Common myeloid progenitor, CD34-positive (primary cell): ENCODE measurements at regions not wholly inside any gene's neighbourhood (a gene's known extent, or its start where the extent isn't known, plus 50 kb on each side); places are given as distances from the start of the nearest gene placed in this dataset.

Experiments
- CTCF ChIA-PET: fragments of 350-600 bp; sonication (Branson Sonifier 250); formaldehyde crosslinking; loops from one replicate; lab custom pipeline; 2021; ENCODE audit warnings: antibody characterized with exemption; lab: Charles Lee
- POLR2A ChIA-PET: fragments of 350-600 bp; sonication (Branson Sonifier 250); formaldehyde crosslinking; loops from one replicate; lab custom pipeline; 2021; ENCODE audit warnings: antibody characterized with exemption; lab: Charles Lee
- DNase-seq, 3 donors: peaks; one replicate each; pipeline versions ENCODE4 v3.0.0 to v3.0.0-alpha.2; 2013
- H3K27ac ChIP-seq, 2 experiments: 1 replicate in 1 of 2; 2 replicates in 1 of 2; pipeline ENCODE4 v1.7.0; 2013; ENCODE audit warnings: inconsistent platforms in 2 of 2, low read length in 2 of 2, mild to moderate bottlenecking in 2 of 2, low read depth in 1 of 2, moderate library complexity in 1 of 2; ENCODE audit not compliant: severe bottlenecking in 2 of 2, insufficient read depth in 1 of 2, poor library complexity in 1 of 2
- H3K27me3 ChIP-seq, 5 experiments: replicated peaks in 2 of 5; 1 replicate in 3 of 5; 2 replicates in 2 of 5; pipeline versions ENCODE4 v1.6.1 to v1.7.0; 2013; ENCODE audit warnings: low read length in 4 of 5, mild to moderate bottlenecking in 2 of 5, moderate library complexity in 2 of 5, inconsistent platforms in 1 of 5; ENCODE audit not compliant: insufficient read depth in 5 of 5, control insufficient read depth in 4 of 5
- H3K36me3 ChIP-seq, 4 experiments: 1 replicate in 2 of 4; 2 replicates in 2 of 4; pipeline versions ENCODE4 v1.6.1 to v1.7.0; 2013; ENCODE audit warnings: low read length in 3 of 4, control low read depth in 1 of 4, mild to moderate bottlenecking in 1 of 4; ENCODE audit not compliant: control insufficient read depth in 4 of 4, insufficient read depth in 4 of 4
- H3K4me1 ChIP-seq, 4 experiments: 1 replicate in 3 of 4; 2 replicates in 1 of 4; pipeline versions ENCODE4 v1.6.1 to v1.7.1; 2013; ENCODE audit warnings: low read length in 3 of 4, mild to moderate bottlenecking in 3 of 4, control low read depth in 1 of 4, inconsistent platforms in 1 of 4, moderate library complexity in 1 of 4; ENCODE audit not compliant: control insufficient read depth in 4 of 4, insufficient read depth in 4 of 4; ENCODE audit errors: control extremely low read depth in 1 of 4
- H3K4me3 ChIP-seq, 7 experiments: 1 replicate in 4 of 7; 2 replicates in 3 of 7; pipeline versions ENCODE4 v1.5.1 to v1.7.0; 2013; ENCODE audit warnings: mild to moderate bottlenecking in 7 of 7, low read length in 6 of 7, moderate library complexity in 6 of 7, inconsistent platforms in 2 of 7, low read depth in 2 of 7, control low read depth in 1 of 7; ENCODE audit not compliant: insufficient read depth in 4 of 7, control insufficient read depth in 1 of 7; ENCODE audit errors: extremely low read depth in 1 of 7
- H3K9me3 ChIP-seq, 5 experiments: 1 replicate in 4 of 5; 2 replicates in 1 of 5; pipeline versions ENCODE4 v1.6.1 to v1.7.1; 2013; ENCODE audit warnings: low read length in 4 of 5, mild to moderate bottlenecking in 2 of 5, inconsistent platforms in 1 of 5, low read depth in 1 of 5, moderate library complexity in 1 of 5; ENCODE audit not compliant: control insufficient read depth in 4 of 5, insufficient read depth in 2 of 5; ENCODE audit errors: control extremely low read depth in 1 of 5
- WGBS: methylation state at CpG from one replicate; pipeline ENCODE4 v1.1.5; 2013; ENCODE audit not compliant: insufficient coverage; 5-methylcytosine and 5-hydroxymethylcytosine counted together

DNA sequence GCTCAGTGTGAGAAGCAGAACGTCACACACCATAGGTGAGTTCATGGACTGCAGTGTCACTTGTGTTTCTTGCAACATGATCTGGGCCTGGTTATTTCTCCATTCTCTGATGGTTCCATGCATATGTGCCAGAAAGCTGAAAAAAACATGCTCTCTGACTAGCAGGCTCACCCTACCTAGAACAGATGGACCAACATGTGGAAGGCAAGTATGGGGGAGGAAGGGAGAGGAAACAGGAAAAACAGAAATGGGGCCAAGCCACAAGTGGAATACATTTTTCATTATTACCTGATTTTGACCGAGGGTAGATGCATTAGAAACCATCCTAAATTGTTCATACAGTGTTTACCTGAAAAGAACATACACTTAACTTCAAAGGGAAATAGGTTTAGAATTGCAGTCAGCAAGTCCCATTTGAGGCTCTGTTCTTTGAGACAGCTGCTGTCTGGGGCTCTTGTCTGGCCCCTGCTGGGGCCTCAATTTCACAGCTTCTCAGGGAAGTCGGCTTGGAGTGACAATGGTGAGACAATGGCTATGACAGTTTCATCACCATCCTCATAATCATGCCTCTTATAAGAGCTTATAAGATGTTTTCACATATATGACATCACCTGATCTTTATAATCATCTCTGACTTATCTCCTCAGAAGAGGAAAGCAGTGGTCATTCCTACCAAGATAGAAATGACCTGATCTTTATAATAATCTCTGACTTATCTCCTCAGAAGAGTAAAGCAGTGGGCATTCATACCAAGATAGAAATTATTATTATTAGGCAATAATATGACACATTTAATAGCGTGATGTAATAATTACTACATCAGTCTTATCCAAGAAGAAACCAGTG lies 327.3 kb downstream of the SIPA1L2 start:
- Histone ChIP-seq H3K36me3 (no peaks in the 10 kb centered on the region), H3K4me3 (no peak overlapping the region), H3K9me3 (no peaks in the 10 kb centered on the region), H3K4me1 (no peaks in the 10 kb centered on the region), H3K27me3 (peaks cover 0 to 10% (median 4%) of the 10 kb centered on the region in 5 experiments), H3K27ac (no peak overlapping the region)
- no peak for DNase-seq
- ChIA-PET CTCF (no interaction called here), POLR2A (no interaction called here)
- no CpG with 5 or more reads among the region's 4 CpGs for WGBS

DNA sequence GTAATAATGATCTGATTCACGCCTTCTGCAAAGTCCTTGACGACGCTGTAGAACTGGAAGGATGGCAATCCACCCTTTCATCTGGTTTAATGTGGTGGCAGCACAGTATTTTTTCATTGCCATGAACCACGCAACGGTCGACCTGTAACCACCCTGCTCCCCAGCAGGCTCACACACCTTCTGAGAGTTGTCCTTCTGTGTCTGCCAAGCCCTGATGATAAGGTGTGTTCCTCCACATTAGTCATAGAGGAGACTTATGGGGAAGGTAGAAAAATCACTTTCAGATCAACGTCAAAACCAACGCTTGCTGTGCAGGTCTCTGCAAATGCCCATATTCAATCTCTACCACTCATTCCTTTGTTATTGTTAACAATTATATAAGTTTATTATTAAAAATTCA lies 328.7 kb downstream of the SIPA1L2 start:
- no peak for DNase-seq
- H3K27ac ChIP-seq, result no peak overlapping the region
- POLR2A ChIA-PET, result no interaction called here
- H3K4me1 ChIP-seq, result no peaks in the 10 kb centered on the region
- no peaks in the 10 kb centered on the region for H3K36me3 ChIP-seq
- peaks cover 0 to 1% (median 0%) of the 10 kb centered on the region in 5 experiments for H3K9me3 ChIP-seq
- no peak overlapping the region for H3K4me3 ChIP-seq
- H3K27me3 ChIP-seq, result peaks cover 0 to 10% (median 4%) of the 10 kb centered on the region in 5 experiments
- WGBS, result 100% methylated on average over 5 of the region's 8 CpGs
- CTCF ChIA-PET, result no interaction called here

DNA sequence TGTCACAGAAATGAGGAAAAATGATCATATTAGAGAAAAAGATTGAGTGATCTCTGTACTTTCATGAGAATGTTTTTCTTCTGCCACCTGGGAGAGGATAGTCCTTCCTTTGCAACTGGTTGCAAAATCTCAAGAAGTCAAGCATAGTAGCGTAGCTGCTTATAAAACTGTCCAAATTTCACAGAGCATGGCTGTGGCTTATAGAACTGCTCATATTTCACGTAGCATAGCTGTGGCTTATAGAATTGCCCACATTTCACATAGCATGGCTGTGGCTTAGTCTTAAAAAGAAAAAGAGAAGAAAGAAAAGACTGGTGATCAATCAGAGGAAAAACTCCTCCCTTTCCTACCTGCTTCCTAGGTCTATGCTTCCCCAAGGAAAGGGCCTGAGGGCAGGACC lies 329.5 kb downstream of the SIPA1L2 start:
- H3K4me1 ChIP-seq, result no peaks in the 10 kb centered on the region
- peaks cover 0 to 13% (median 4%) of the 10 kb centered on the region in 5 experiments for H3K27me3 ChIP-seq
- no peak for DNase-seq
- H3K4me3 ChIP-seq, result no peak overlapping the region
- peaks cover 0 to 1% (median 0%) of the 10 kb centered on the region in 5 experiments for H3K9me3 ChIP-seq
- WGBS, result 80% methylated on average over 1 of the region's 2 CpGs
- H3K36me3 ChIP-seq, result no peaks in the 10 kb centered on the region
- H3K27ac ChIP-seq, result no peak overlapping the region
- ChIA-PET POLR2A (no interaction called here), CTCF (no interaction called here)

DNA sequence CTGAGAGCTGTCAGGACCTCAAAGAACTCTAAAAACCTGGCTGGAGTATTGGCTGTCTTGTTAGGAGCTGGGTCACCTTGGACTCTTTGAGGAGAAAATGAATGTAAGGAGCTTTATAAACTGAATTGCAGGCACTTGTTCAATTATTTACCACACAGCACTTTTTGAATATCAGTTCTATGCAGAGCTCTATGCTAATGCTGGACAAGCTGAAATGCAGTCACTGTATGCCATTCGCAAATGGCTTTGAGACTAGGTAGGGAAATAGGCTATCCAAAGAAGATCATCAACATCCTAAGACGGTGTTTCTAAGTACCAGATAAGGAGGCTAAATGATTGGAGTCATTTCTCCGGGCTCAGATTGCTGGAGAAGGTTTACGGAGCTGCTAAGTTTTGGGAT lies 333.5 kb downstream of the SIPA1L2 start:
- H3K9me3 ChIP-seq, result peaks cover 0 to 1% (median 0%) of the 10 kb centered on the region in 5 experiments
- DNase-seq, result no peak
- WGBS, result 67% methylated on average over 3 of the region's 4 CpGs
- no peak overlapping the region for H3K4me3 ChIP-seq
- H3K4me1 ChIP-seq, result no peaks in the 10 kb centered on the region
- ChIA-PET POLR2A (no interaction called here), CTCF (no interaction called here)
- H3K27ac ChIP-seq, result no peak overlapping the region
- H3K27me3 ChIP-seq, result peaks cover 0 to 8% (median 0%) of the 10 kb centered on the region in 5 experiments
- H3K36me3 ChIP-seq, result no peaks in the 10 kb centered on the region

DNA sequence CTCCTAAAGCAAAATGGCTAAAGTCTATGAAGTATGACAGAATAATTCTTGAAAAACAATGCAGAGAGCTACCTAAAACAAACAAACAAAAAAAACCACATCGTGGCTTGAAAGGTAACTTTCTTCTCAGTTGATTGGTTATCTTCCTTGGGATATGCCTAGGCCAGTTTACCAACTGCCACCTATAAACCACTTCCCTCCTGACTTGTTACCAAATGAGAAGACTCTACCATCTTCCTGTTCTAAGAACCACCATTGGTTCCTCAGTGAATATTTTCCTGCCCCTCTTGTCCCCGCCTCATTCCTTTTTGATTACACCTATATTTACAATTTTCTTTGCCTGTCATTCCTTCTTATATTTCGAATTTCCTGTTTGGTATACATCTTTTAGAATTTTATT lies 336.6 kb downstream of the SIPA1L2 start:
- ChIA-PET CTCF (no interaction called here), POLR2A (no interaction called here)
- Histone ChIP-seq H3K36me3 (no peaks in the 10 kb centered on the region), H3K4me3 (no peak overlapping the region), H3K27ac (no peak overlapping the region), H3K4me1 (no peaks in the 10 kb centered on the region), H3K9me3 (peaks cover 0 to 1% (median 0%) of the 10 kb centered on the region in 5 experiments), H3K27me3 (peaks cover 0 to 6% (median 0%) of the 10 kb centered on the region in 5 experiments)
- 100% methylated on average over 1 of the region's 3 CpGs for WGBS
- no peak for DNase-seq

DNA sequence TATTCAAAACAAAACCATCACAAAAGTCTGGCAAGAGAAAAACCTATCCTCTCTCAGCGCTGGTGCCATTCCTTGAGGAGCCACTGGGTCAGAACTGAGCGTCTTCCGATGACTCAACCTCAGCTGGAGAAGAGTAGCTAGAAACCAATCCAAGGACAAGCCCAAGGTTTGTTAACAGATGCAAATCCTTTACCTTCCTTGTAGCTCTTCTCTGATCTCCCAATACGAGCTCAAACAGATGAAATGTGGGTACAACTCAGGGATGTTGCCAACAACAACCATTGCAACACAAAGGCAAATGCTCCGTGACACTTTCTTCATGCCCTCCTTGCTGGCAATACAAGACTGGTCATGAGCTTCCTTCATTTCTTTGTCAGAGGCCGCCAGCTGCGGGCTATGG lies 337.1 kb downstream of the SIPA1L2 start:
- H3K9me3 ChIP-seq, result peaks cover 0 to 1% (median 0%) of the 10 kb centered on the region in 5 experiments
- H3K4me3 ChIP-seq, result no peak overlapping the region
- H3K27ac ChIP-seq, result no peak overlapping the region
- POLR2A ChIA-PET, result no interaction called here
- peaks cover 0 to 6% (median 0%) of the 10 kb centered on the region in 5 experiments for H3K27me3 ChIP-seq
- H3K36me3 ChIP-seq, result no peaks in the 10 kb centered on the region
- DNase-seq, result no peak
- H3K4me1 ChIP-seq, result no peaks in the 10 kb centered on the region
- WGBS, result 98% methylated on average over 4 of the region's 7 CpGs
- CTCF ChIA-PET, result no interaction called here

DNA sequence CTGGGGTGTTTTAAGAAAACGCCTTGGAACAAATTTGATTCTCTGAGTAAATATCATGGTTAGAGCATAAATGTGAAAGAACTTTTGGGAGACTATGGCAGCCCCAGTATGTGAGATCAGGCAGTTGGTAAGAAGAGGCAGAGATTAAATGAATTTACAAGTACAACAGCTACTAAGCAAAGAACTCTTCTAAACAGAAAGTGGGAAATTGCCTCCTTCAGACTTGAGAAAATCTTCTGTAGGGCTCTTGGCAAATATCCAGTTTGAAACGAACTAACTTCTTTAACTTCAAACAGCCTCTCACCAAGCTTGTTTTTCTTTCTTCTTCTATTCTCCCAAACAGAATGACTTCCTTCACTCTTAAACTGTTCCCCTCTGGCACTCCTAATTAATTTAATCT lies 337.7 kb downstream of the SIPA1L2 start:
- POLR2A ChIA-PET, result no interaction called here
- no peak overlapping the region for H3K4me3 ChIP-seq
- 23% methylated on average over 1 of the region's 2 CpGs for WGBS
- peaks cover 0 to 1% (median 0%) of the 10 kb centered on the region in 5 experiments for H3K9me3 ChIP-seq
- H3K27ac ChIP-seq, result no peak overlapping the region
- H3K27me3 ChIP-seq, result peaks cover 0 to 6% (median 0%) of the 10 kb centered on the region in 5 experiments
- CTCF ChIA-PET, result no interaction called here
- H3K4me1 ChIP-seq, result no peaks in the 10 kb centered on the region
- no peak for DNase-seq
- H3K36me3 ChIP-seq, result no peaks in the 10 kb centered on the region
